Brain microvascular endothelial cell (primary cell): ENCODE measurements at regions not wholly inside any gene's neighbourhood (a gene's known extent, or its start where the extent isn't known, plus 50 kb on each side); places are given as distances from the start of the nearest gene placed in this dataset.

ENCODE experiments used
- DNase-seq: peaks from one replicate; pipeline ENCODE4 v3.0.0-alpha.2; 2020
- H3K27ac ChIP-seq: fragments of 250-450 bp; sonication (Bioruptor Pico); 2 replicates; pipeline ENCODE4 v1.5.1; 2020; ENCODE audit warnings: mild to moderate bottlenecking, moderate library complexity
- H3K27me3 ChIP-seq: fragments of 250-450 bp; sonication (Bioruptor Pico); replicated peaks from 2 replicates; pipeline ENCODE4 v1.5.1; 2020; ENCODE audit warnings: mild to moderate bottlenecking
- H3K36me3 ChIP-seq: fragments of 250-450 bp; sonication (Bioruptor Pico); replicated peaks from 2 replicates; pipeline ENCODE4 v1.5.1; 2020; ENCODE audit warnings: mild to moderate bottlenecking
- H3K4me3 ChIP-seq: 2 replicates; pipeline ENCODE4 v1.5.1; 2011; ENCODE audit warnings: low read depth, mild to moderate bottlenecking, control low read depth, low read length, moderate library complexity
- CTCF ChIP-seq: IDR thresholded peaks from 2 replicates; pipeline ENCODE4 v1.5.1; 2011; ENCODE audit warnings: low read depth, mild to moderate bottlenecking, moderate library complexity, low read length, control low read depth, inconsistent platforms; ENCODE audit errors: missing control alignments
- in situ Hi-C: cut with HindIII; loops from 2 replicates; pipeline ENCODE4 v1.10.0; 2017; ENCODE audit warnings: low sequenced_read_pairs, low pct_ligation_motif_present

GRCh38 chr4:38223306-38223705 lies 263.1 kb downstream of the PTTG2 start:
- in situ Hi-C loops: no loop called here
- H3K27me3 ChIP-seq: no peaks in the 10 kb centered on the region

DNA sequence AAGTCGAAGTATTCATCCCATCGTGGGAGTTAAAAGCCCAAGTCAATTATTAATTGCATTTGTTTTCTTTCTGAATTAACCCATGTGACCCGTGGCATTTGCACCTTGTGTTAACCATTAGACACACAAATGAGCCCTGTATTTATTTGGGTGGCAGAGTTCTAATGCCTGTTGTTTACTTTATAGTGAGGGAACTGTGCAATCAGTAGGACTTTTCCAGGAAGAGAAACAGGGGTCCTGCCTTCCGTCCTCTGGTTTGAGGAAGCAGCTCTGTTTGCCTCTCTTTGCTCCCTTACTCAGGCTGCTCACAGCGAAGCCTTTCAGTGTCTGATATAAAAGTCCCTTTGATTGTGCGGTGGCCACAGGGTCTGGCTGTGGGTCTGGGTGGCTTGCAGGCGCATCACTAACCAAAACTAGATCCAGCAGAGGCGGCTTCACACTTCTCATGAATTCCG lies 263.6 kb downstream of the PTTG2 start:
- no peak for TF ChIP-seq CTCF
- Histone ChIP-seq H3K27me3 (no peaks in the 10 kb centered on the region), H3K27ac (no peak overlapping the region), H3K36me3 (no peaks in the 10 kb centered on the region), H3K4me3 (no peak overlapping the region)
- DNase-seq: no peak
- in situ Hi-C loops: no loop called here

More at GRCh38 chr4:38223306-38223705, 263.1 kb downstream of the PTTG2 start:
- Histone ChIP-seq H3K36me3 (no peaks in the 10 kb centered on the region), H3K27ac (no peak overlapping the region), H3K4me3 (no peak overlapping the region)
- no peak for DNase-seq
- no peak for TF ChIP-seq CTCF

GRCh38 chr4:38224850-38225249 lies 264.7 kb downstream of the PTTG2 start:
- no peak overlapping the region for H3K27ac ChIP-seq
- H3K36me3 ChIP-seq: no peaks in the 10 kb centered on the region
- in situ Hi-C loops: no loop called here
- no peak for TF ChIP-seq CTCF
- H3K27me3 ChIP-seq: no peaks in the 10 kb centered on the region
- DNase-seq: no peak
- no peak overlapping the region for H3K4me3 ChIP-seq

DNA sequence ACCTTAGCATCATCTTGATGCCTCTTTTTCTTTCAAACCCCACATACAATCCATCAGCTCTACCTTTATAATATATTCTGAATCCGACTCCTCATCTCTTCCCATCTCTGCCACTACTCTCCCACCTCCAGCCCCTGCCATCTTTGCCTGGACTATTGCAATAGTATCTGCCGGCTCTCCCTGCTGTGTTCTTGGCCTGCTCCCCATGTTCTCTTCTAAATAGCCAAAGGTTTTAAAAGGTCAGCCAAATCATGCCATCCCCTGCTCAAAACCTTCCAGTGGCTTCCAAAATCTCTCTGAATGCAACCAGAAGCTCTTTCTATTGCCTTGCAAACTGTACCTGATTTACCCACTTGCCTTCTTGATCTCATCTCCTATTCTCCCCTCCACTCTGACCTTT lies 266.0 kb downstream of the PTTG2 start:
- Histone ChIP-seq H3K27ac (no peak overlapping the region), H3K4me3 (no peak overlapping the region), H3K27me3 (no peaks in the 10 kb centered on the region), H3K36me3 (no peaks in the 10 kb centered on the region)
- in situ Hi-C loops: no loop called here
- TF ChIP-seq CTCF: no peak
- DNase-seq: no peak

GRCh38 chr4:38230121-38230801 lies 270.1 kb downstream of the PTTG2 start:
- TF ChIP-seq CTCF: no peak
- Histone ChIP-seq H3K27ac (no peak overlapping the region), H3K36me3 (no peaks in the 10 kb centered on the region), H3K27me3 (no peaks in the 10 kb centered on the region), H3K4me3 (no peak overlapping the region)
- no peak for DNase-seq
- in situ Hi-C loops: no loop called here
